K562 (cell line): ENCODE measurements at regions not wholly inside any gene's neighbourhood (a gene's known extent, or its start where the extent isn't known, plus 50 kb on each side); places are given as distances from the start of the nearest gene placed in this dataset.

Experiments used
- ATAC-seq: fragments of 200-7000 bp; cut with Tn5 transposase; 3 replicates; pipeline ENCODE4 v1.9.1; 2020; ENCODE audit warnings: moderate library complexity
- BruUV-seq: library from RNA; stranded (reverse); fragments of 400-500 nt; replicated peaks from 2 replicates; lab custom pipeline; 2021; lab: Mats Ljungman, UMichigan
- CTCF ChIA-PET: fragments of 300-600 bp; formaldehyde crosslinking; extraction: SDS; loops from one replicate; lab custom pipeline; 2021; ENCODE audit warnings: low intra/inter-chr PET ratio; lab: Yijun Ruan, JAX
- POLR2A ChIA-PET: fragments of 300-600, 350-650 bp; sonication (Branson Sonifier 250); formaldehyde crosslinking; extraction: SDS; loops from one replicate; lab custom pipeline; 2021; ENCODE audit warnings: antibody characterized with exemption, inconsistent platforms; lab: Yijun Ruan, JAX
- DNase-seq, 4 experiments: peaks; one replicate each; pipeline versions ENCODE4 v3.0.0 to v3.0.0-alpha.2; 2011 to 2018; ENCODE audit warnings: low spot score in 3 of 4, mixed read lengths in 3 of 4; ENCODE audit errors: extremely low read depth in 1 of 4
- FAIRE-seq: peaks from 2 replicates; lab custom pipeline; 2011; peaks lifted over from hg19 to GRCh38; lab: Jason Lieb, UNC
- H2AFZ ChIP-seq: 2 replicates; pipeline ENCODE4 v1.6.0; 2011; ENCODE audit warnings: low read depth, low read length, control low read depth, inconsistent platforms
- H3K27ac ChIP-seq: fragments of 200-600 bp; 3 replicates; pipeline ENCODE4 v1.8.0; 2011; ENCODE audit warnings: low read depth, mild to moderate bottlenecking, control low read depth, inconsistent platforms, low read length, moderate library complexity, mixed read lengths; ENCODE audit errors: extremely low read depth
- H3K27me3 ChIP-seq, 2 experiments: fragments of 300-600 bp in 1 of 2; 2 replicates in 1 of 2; 3 replicates in 1 of 2; pipeline versions ENCODE4 v1.6.0 to v1.8.0; 2011; ENCODE audit warnings: inconsistent platforms in 2 of 2, low read length in 2 of 2, mild to moderate bottlenecking in 1 of 2, mixed read lengths in 1 of 2, moderate library complexity in 1 of 2; ENCODE audit not compliant: control insufficient read depth in 2 of 2, insufficient read depth in 2 of 2
- H3K36me3 ChIP-seq: fragments of 300-600 bp; 3 replicates; pipeline ENCODE4 v1.8.0; 2011; ENCODE audit warnings: mild to moderate bottlenecking, low read length, inconsistent platforms; ENCODE audit not compliant: control insufficient read depth, insufficient read depth
- H3K4me1 ChIP-seq, 2 experiments: fragments of 200-600 bp in 1 of 2; replicated peaks in 1 of 2; 2 replicates in 1 of 2; 3 replicates in 1 of 2; pipeline versions ENCODE4 v1.5.1 to v1.8.0; 2011; ENCODE audit warnings: inconsistent platforms in 2 of 2, low read length in 2 of 2, mild to moderate bottlenecking in 1 of 2, mixed read lengths in 1 of 2, moderate library complexity in 1 of 2; ENCODE audit not compliant: control insufficient read depth in 2 of 2, insufficient read depth in 2 of 2
- H3K4me2 ChIP-seq: 2 replicates; pipeline ENCODE4 v1.6.1; 2011; ENCODE audit warnings: low read length, control low read depth, inconsistent platforms, mixed read lengths; ENCODE audit not compliant: insufficient read depth
- H3K4me3 ChIP-seq: fragments of 200-600 bp; sonication (generic), shearing (Covaris generic); 2 replicates; pipeline ENCODE4 v1.5.1; 2016; ENCODE audit warnings: control low read depth, inconsistent platforms
- H3K79me2 ChIP-seq: fragments of 200-600 bp; 3 replicates; pipeline ENCODE4 v1.8.0; 2011; ENCODE audit warnings: low read length, inconsistent platforms; ENCODE audit not compliant: control insufficient read depth, insufficient read depth
- H3K9ac ChIP-seq, 2 experiments: 2 replicates each; pipeline versions ENCODE4 v1.6.0 to v1.6.1; 2011; ENCODE audit warnings: low read depth in 2 of 2, low read length in 2 of 2, control low read depth in 1 of 2, inconsistent platforms in 1 of 2, mild to moderate bottlenecking in 1 of 2, mixed read lengths in 1 of 2; ENCODE audit not compliant: insufficient read depth in 1 of 2
- H3K9me1 ChIP-seq: one replicate; pipeline ENCODE4 v1.6.0; 2011; ENCODE audit warnings: inconsistent platforms, mild to moderate bottlenecking, low read length, moderate library complexity; ENCODE audit not compliant: control insufficient read depth, insufficient read depth
- H3K9me3 ChIP-seq: replicated peaks from 2 replicates; pipeline ENCODE4 v1.5.1; 2011; ENCODE audit warnings: low read depth, low read length, inconsistent platforms; ENCODE audit not compliant: control insufficient read depth, insufficient read depth
- H4K20me1 ChIP-seq: replicated peaks from 2 replicates; pipeline ENCODE4 v1.6.1; 2011; ENCODE audit warnings: low read length, inconsistent platforms, mixed read lengths; ENCODE audit not compliant: control insufficient read depth, insufficient read depth
- CCAR2 ChIP-seq: fragments of 200-400 bp; formaldehyde crosslinking; IDR thresholded peaks from 2 replicates; pipeline ENCODE4 v1.6.1; 2017; ENCODE audit warnings: mild to moderate bottlenecking, low read depth, low read length
- EGR1 ChIP-seq: fragments of 450-650 bp; conservative IDR thresholded peaks from 2 replicates; pipeline ENCODE4 v1.6.1; 2017; ENCODE audit warnings: mild to moderate bottlenecking
- KAT7 ChIP-seq: sonication (generic); formaldehyde crosslinking; IDR thresholded peaks from 2 replicates; pipeline ENCODE4 v1.8.0; 2022; ENCODE audit warnings: missing genetic modification reagents, mild to moderate bottlenecking, borderline replicate concordance
- L3MBTL2 ChIP-seq: fragments of 450-650 bp; IDR thresholded peaks from 2 replicates; pipeline ENCODE4 v1.6.1; 2016; ENCODE audit warnings: mild to moderate bottlenecking, moderate library complexity
- MECOM ChIP-seq: fragments of 250-450 bp; sonication (Bioruptor Pico); IDR thresholded peaks from 2 replicates; pipeline ENCODE4 v1.8.0; 2022; ENCODE audit warnings: inconsistent platforms
- RBBP5 ChIP-seq: fragments of 200-600 bp; sonication (generic); IDR thresholded peaks from 2 replicates; pipeline ENCODE4 v1.6.1; 2012; ENCODE audit warnings: borderline replicate concordance, mild to moderate bottlenecking, low read length, control low read depth, inconsistent platforms; ENCODE audit not compliant: insufficient read depth, poor library complexity, severe bottlenecking
- ZNF23 ChIP-seq: fragments of 250-450 bp; sonication (Bioruptor Pico); IDR thresholded peaks from 2 replicates; pipeline ENCODE4 v1.4.0; 2020; ENCODE audit warnings: mild to moderate bottlenecking
- ZNF232 ChIP-seq: sonication (generic); formaldehyde crosslinking; IDR thresholded peaks from 2 replicates; pipeline ENCODE4 v1.8.0; 2022; ENCODE audit warnings: mild to moderate bottlenecking, missing genetic modification reagents
- ZSCAN32 ChIP-seq: fragments of 450-650 bp; formaldehyde crosslinking; IDR thresholded peaks from 2 replicates; pipeline ENCODE4 v1.4.0; 2020; ENCODE audit warnings: mild to moderate bottlenecking, moderate library complexity
- WGBS: fragments of 100-300 bp; shearing (Covaris generic); methylation state at CpG from one replicate; pipeline ENCODE4 v1.1.6; 2016; ENCODE audit warnings: low coverage, mixed read lengths; ENCODE audit not compliant: insufficient coverage; ENCODE audit errors: missing lambda C conversion rate; 5-methylcytosine and 5-hydroxymethylcytosine counted together
- in situ Hi-C: fragments of 300-500 bp; cut with MboI; formaldehyde crosslinking; loops from 4 replicates; pipeline ENCODE4 v1.15.0; 2018; ENCODE audit warnings: inconsistent platforms, mixed read lengths
- intact Hi-C: fragments of 100-400 bp; cut with micrococcal nuclease; formaldehyde crosslinking; loops from 2 replicates; pipeline ENCODE4 v1.14.2; 2022
- TF ChIP-seq, protein P1 (sequence below): fragments of 250-450 bp; sonication (Bioruptor Pico); IDR thresholded peaks from 2 replicates; pipeline ENCODE4 v1.4.0; 2020; ENCODE audit warnings: mild to moderate bottlenecking, moderate library complexity
- TF ChIP-seq, protein P2 (sequence below): fragments of 250-450 bp; sonication (Bioruptor Pico); IDR thresholded peaks from 2 replicates; pipeline ENCODE4 v1.8.0; 2021; ENCODE audit warnings: moderate library complexity, mild to moderate bottlenecking, inconsistent platforms
- TF ChIP-seq, protein P3 (sequence below): fragments of 250-450 bp; sonication (Bioruptor Pico); IDR thresholded peaks from 2 replicates; pipeline ENCODE4 v1.4.0; 2020

DNA sequence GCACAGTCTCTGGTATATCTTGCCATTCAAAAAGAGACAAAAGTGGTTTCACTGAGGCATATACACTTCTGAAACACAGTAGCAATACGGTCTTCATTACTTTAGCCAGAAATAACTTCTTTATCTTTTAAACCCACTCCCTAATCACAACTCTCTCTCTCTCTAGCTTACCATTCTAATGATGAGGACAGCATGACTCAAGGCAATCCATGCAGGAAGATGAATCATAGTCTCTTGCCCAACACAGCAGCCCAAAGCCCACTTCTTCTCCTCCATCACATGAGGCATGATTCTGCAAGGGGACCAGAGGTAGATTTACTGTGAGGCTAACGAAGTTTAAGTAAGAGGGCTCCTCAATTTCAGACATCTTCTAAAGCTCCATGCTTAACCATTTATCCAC is 285.0 kb upstream of the NR5A2 start:
- no peak overlapping the region for H2AFZ ChIP-seq
- H3K36me3 ChIP-seq: no peaks in the 10 kb centered on the region
- no peaks in the 10 kb centered on the region for H4K20me1 ChIP-seq
- H3K79me2 ChIP-seq: no peaks in the 10 kb centered on the region
- in situ Hi-C loops (no loop called here), intact Hi-C loops (no loop called here)
- no peaks in the 10 kb centered on the region for H3K9me1 ChIP-seq
- ChIA-PET POLR2A (no interaction called here), CTCF (no interaction called here)
- no peak overlapping the region for H3K27ac ChIP-seq
- H3K4me2 ChIP-seq: no peak overlapping the region
- H3K27me3 ChIP-seq: no peaks in the 10 kb centered on the region
- no peaks in the 10 kb centered on the region for H3K9me3 ChIP-seq
- no peak overlapping the region for H3K9ac ChIP-seq
- ATAC-seq: no peak
- DNase-seq: no peak
- no peak overlapping the region for H3K4me3 ChIP-seq
- FAIRE-seq: no peak
- no TSS peak for BruUV-seq
- H3K4me1 ChIP-seq: no peaks in the 10 kb centered on the region
- WGBS: 0% methylated on average over 2 of the region's 2 CpGs
- TF ChIP-seq CCAR2 (no peak), ZNF232 (CRISPR knock-in tag) (no peak), ZNF23 (no peak), MECOM (CRISPR knock-in tag) (no peak), RBBP5 (no peak), ZSCAN32 (CRISPR knock-in tag) (no peak), L3MBTL2 (no peak), EGR1 (no peak), KAT7 (CRISPR knock-in tag) (no peak)
- TF ChIP-seq, protein P1, sequence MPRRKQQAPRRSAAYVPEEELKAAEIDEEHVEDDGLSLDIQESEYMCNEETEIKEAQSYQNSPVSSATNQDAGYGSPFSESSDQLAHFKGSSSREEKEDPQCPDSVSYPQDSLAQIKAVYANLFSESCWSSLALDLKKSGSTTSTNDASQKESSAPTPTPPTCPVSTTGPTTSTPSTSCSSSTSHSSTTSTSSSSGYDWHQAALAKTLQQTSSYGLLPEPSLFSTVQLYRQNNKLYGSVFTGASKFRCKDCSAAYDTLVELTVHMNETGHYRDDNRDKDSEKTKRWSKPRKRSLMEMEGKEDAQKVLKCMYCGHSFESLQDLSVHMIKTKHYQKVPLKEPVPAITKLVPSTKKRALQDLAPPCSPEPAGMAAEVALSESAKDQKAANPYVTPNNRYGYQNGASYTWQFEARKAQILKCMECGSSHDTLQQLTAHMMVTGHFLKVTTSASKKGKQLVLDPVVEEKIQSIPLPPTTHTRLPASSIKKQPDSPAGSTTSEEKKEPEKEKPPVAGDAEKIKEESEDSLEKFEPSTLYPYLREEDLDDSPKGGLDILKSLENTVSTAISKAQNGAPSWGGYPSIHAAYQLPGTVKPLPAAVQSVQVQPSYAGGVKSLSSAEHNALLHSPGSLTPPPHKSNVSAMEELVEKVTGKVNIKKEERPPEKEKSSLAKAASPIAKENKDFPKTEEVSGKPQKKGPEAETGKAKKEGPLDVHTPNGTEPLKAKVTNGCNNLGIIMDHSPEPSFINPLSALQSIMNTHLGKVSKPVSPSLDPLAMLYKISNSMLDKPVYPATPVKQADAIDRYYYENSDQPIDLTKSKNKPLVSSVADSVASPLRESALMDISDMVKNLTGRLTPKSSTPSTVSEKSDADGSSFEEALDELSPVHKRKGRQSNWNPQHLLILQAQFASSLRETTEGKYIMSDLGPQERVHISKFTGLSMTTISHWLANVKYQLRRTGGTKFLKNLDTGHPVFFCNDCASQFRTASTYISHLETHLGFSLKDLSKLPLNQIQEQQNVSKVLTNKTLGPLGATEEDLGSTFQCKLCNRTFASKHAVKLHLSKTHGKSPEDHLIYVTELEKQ (CRISPR knock-in tag): no peak
- TF ChIP-seq, protein P2, sequence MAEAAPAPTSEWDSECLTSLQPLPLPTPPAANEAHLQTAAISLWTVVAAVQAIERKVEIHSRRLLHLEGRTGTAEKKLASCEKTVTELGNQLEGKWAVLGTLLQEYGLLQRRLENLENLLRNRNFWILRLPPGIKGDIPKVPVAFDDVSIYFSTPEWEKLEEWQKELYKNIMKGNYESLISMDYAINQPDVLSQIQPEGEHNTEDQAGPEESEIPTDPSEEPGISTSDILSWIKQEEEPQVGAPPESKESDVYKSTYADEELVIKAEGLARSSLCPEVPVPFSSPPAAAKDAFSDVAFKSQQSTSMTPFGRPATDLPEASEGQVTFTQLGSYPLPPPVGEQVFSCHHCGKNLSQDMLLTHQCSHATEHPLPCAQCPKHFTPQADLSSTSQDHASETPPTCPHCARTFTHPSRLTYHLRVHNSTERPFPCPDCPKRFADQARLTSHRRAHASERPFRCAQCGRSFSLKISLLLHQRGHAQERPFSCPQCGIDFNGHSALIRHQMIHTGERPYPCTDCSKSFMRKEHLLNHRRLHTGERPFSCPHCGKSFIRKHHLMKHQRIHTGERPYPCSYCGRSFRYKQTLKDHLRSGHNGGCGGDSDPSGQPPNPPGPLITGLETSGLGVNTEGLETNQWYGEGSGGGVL (CRISPR knock-in tag): no peak
- TF ChIP-seq, protein P3, sequence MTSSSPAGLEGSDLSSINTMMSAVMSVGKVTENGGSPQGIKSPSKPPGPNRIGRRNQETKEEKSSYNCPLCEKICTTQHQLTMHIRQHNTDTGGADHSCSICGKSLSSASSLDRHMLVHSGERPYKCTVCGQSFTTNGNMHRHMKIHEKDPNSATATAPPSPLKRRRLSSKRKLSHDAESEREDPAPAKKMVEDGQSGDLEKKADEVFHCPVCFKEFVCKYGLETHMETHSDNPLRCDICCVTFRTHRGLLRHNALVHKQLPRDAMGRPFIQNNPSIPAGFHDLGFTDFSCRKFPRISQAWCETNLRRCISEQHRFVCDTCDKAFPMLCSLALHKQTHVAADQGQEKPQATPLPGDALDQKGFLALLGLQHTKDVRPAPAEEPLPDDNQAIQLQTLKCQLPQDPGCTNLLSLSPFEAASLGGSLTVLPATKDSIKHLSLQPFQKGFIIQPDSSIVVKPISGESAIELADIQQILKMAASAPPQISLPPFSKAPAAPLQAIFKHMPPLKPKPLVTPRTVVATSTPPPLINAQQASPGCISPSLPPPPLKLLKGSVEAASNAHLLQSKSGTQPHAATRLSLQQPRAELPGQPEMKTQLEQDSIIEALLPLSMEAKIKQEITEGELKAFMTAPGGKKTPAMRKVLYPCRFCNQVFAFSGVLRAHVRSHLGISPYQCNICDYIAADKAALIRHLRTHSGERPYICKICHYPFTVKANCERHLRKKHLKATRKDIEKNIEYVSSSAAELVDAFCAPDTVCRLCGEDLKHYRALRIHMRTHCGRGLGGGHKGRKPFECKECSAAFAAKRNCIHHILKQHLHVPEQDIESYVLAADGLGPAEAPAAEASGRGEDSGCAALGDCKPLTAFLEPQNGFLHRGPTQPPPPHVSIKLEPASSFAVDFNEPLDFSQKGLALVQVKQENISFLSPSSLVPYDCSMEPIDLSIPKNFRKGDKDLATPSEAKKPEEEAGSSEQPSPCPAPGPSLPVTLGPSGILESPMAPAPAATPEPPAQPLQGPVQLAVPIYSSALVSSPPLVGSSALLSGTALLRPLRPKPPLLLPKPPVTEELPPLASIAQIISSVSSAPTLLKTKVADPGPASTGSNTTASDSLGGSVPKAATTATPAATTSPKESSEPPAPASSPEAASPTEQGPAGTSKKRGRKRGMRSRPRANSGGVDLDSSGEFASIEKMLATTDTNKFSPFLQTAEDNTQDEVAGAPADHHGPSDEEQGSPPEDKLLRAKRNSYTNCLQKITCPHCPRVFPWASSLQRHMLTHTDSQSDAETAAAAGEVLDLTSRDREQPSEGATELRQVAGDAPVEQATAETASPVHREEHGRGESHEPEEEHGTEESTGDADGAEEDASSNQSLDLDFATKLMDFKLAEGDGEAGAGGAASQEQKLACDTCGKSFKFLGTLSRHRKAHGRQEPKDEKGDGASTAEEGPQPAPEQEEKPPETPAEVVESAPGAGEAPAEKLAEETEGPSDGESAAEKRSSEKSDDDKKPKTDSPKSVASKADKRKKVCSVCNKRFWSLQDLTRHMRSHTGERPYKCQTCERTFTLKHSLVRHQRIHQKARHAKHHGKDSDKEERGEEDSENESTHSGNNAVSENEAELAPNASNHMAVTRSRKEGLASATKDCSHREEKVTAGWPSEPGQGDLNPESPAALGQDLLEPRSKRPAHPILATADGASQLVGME (CRISPR knock-in tag): no peak
